GM23338 (cell line): ENCODE measurements at regions not wholly inside any gene's neighbourhood (a gene's known extent, or its start where the extent isn't known, plus 50 kb on each side); places are given as distances from the start of the nearest gene placed in this dataset.

Source experiments
- ATAC-seq: fragments of 200-7000 bp; cut with Tn5 transposase; 3 replicates; pipeline ENCODE4 v1.9.1; 2020
- DNase-seq: peaks from one replicate; pipeline ENCODE4 v3.0.0-alpha.2; 2015; ENCODE audit warnings: low spot score
- H2AFZ ChIP-seq: fragments of 200-600 bp; sonication (generic); 2 replicates; pipeline ENCODE4 v1.8.0; 2016; ENCODE audit warnings: antibody characterized with exemption, mild to moderate bottlenecking, moderate library complexity
- H3F3A ChIP-seq: fragments of 200-600 bp; sonication (generic); replicated peaks from 2 replicates; pipeline ENCODE4 v1.8.0; 2017; ENCODE audit warnings: antibody characterized with exemption, mixed run types, low read depth
- H3K27ac ChIP-seq: fragments of 200-600 bp; sonication (generic); 2 replicates; pipeline ENCODE4 v1.6.1; 2016; ENCODE audit warnings: low read depth
- H3K27me3 ChIP-seq: fragments of 200-600 bp; sonication (generic); 2 replicates; pipeline ENCODE4 v1.8.0; 2016; ENCODE audit warnings: mild to moderate bottlenecking, mixed run types, moderate library complexity; ENCODE audit not compliant: insufficient read depth
- H3K36me3 ChIP-seq: fragments of 200-600 bp; sonication (generic); 2 replicates; pipeline ENCODE4 v1.8.0; 2016; ENCODE audit warnings: mild to moderate bottlenecking; ENCODE audit not compliant: insufficient read depth
- H3K4me1 ChIP-seq: fragments of 200-600 bp; sonication (generic); 2 replicates; pipeline ENCODE4 v1.8.0; 2016; ENCODE audit warnings: mild to moderate bottlenecking, moderate library complexity; ENCODE audit not compliant: insufficient read depth
- H3K4me2 ChIP-seq: fragments of 200-600 bp; sonication (generic); 2 replicates; pipeline ENCODE4 v1.7.1; 2017; ENCODE audit warnings: mixed run types
- H3K4me3 ChIP-seq: fragments of 200-600 bp; sonication (generic); 2 replicates; pipeline ENCODE4 v1.6.1; 2016; ENCODE audit warnings: mixed run types
- H3K79me2 ChIP-seq: fragments of 200-600 bp; sonication (generic); replicated peaks from 2 replicates; pipeline ENCODE4 v1.8.0; 2017; ENCODE audit warnings: mild to moderate bottlenecking; ENCODE audit not compliant: insufficient read depth
- H3K9me2 ChIP-seq: fragments of 200-600 bp; sonication (generic); 2 replicates; pipeline ENCODE4 v1.8.0; 2017; ENCODE audit not compliant: insufficient read depth
- H4K20me1 ChIP-seq: fragments of 200-600 bp; sonication (generic); replicated peaks from 2 replicates; pipeline ENCODE4 v1.8.0; 2017; ENCODE audit warnings: mild to moderate bottlenecking; ENCODE audit not compliant: insufficient read depth
- H3K27ac Mint-ChIP-seq: 2 replicates; pipeline ENCODE4 v1.8.0; 2020; ENCODE audit warnings: inconsistent platforms, mild to moderate bottlenecking, moderate library complexity, mixed read lengths
- H3K27me3 Mint-ChIP-seq: 3 replicates; pipeline ENCODE4 v1.8.0; 2022; ENCODE audit warnings: low read depth, mild to moderate bottlenecking, moderate library complexity, mixed read lengths, inconsistent platforms; ENCODE audit not compliant: insufficient read depth, poor library complexity
- H3K36me3 Mint-ChIP-seq: 3 replicates; pipeline ENCODE4 v1.8.0; 2021; ENCODE audit warnings: low read depth, mild to moderate bottlenecking, inconsistent platforms, moderate library complexity, mixed read lengths
- H3K4me1 Mint-ChIP-seq: 3 replicates; pipeline ENCODE4 v1.8.0; 2020; ENCODE audit warnings: mild to moderate bottlenecking, inconsistent platforms, mixed read lengths
- H3K4me3 Mint-ChIP-seq: 3 replicates; pipeline ENCODE4 v1.8.0; 2021; ENCODE audit warnings: moderate library complexity, mild to moderate bottlenecking, inconsistent platforms, mixed read lengths
- H3K9me3 Mint-ChIP-seq: 3 replicates; pipeline ENCODE4 v1.8.0; 2020; ENCODE audit warnings: moderate library complexity, mild to moderate bottlenecking, inconsistent platforms, mixed read lengths
- CREB1 ChIP-seq: fragments of 250-450 bp; sonication (Bioruptor Pico); IDR thresholded peaks from 2 replicates; pipeline ENCODE4 v1.5.0; 2020; ENCODE audit warnings: low read depth, mild to moderate bottlenecking, moderate library complexity
- EZH2 ChIP-seq: fragments of 200-600 bp; sonication (generic); IDR thresholded peaks from one replicate; pipeline ENCODE4 v1.8.0; 2017; ENCODE audit warnings: antibody characterized with exemption, mild to moderate bottlenecking, low read depth; ENCODE audit not compliant: unreplicated experiment
- EZH2phosphoT487 ChIP-seq: fragments of 200-600 bp; sonication (generic); IDR thresholded peaks from one replicate; pipeline ENCODE4 v1.8.1; 2018; ENCODE audit warnings: antibody characterized with exemption; ENCODE audit not compliant: unreplicated experiment
- JUNB ChIP-seq: IDR thresholded peaks from one replicate; pipeline ENCODE4 v1.6.1; 2016; ENCODE audit warnings: antibody characterized with exemption; ENCODE audit not compliant: unreplicated experiment
- NANOG ChIP-seq: IDR thresholded peaks from 2 replicates; pipeline ENCODE4 v1.6.1; 2016; ENCODE audit warnings: antibody characterized with exemption, borderline replicate concordance
- POLR2AphosphoS5 ChIP-seq: IDR thresholded peaks from 2 replicates; pipeline ENCODE4 v1.6.1; 2016; ENCODE audit warnings: antibody characterized with exemption, low read depth
- STAT1 ChIP-seq: IDR thresholded peaks from one replicate; pipeline ENCODE4 v1.6.1; 2016; ENCODE audit warnings: antibody characterized with exemption; ENCODE audit not compliant: unreplicated experiment
- ZNF114 ChIP-seq: fragments of 250-450 bp; sonication (Bioruptor Pico); IDR thresholded peaks from 2 replicates; pipeline ENCODE4 v1.5.0; 2020; ENCODE audit warnings: mild to moderate bottlenecking, moderate library complexity
- ZNF331 ChIP-seq: fragments of 250-450 bp; sonication (Bioruptor Pico); IDR thresholded peaks from 2 replicates; pipeline ENCODE4 v1.5.0; 2020; ENCODE audit warnings: low read depth, mild to moderate bottlenecking, moderate library complexity
- TF ChIP-seq, protein P1 (sequence below): fragments of 250-450 bp; sonication (Bioruptor Pico); IDR thresholded peaks from 2 replicates; pipeline ENCODE4 v1.5.0; 2020; ENCODE audit warnings: mild to moderate bottlenecking, moderate library complexity
- TF ChIP-seq, protein P2 (sequence below), 2 experiments: fragments of 200-600 bp in 1 of 2; sonication (generic) in 1 of 2; conservative IDR thresholded peaks; 2 replicates each; pipeline versions ENCODE4 v1.5.1 to v1.6.1; 2016 to 2017; ENCODE audit warnings: antibody characterized with exemption in 2 of 2, low read depth in 2 of 2, mild to moderate bottlenecking in 2 of 2, moderate library complexity in 1 of 2
- TF ChIP-seq, protein P3 (sequence below): IDR thresholded peaks from 2 replicates; pipeline ENCODE4 v1.6.1; 2016; ENCODE audit warnings: antibody characterized with exemption
- TF ChIP-seq, protein P4 (sequence below): IDR thresholded peaks from one replicate; pipeline ENCODE4 v1.6.1; 2018; ENCODE audit warnings: antibody characterized with exemption; ENCODE audit not compliant: unreplicated experiment

DNA sequence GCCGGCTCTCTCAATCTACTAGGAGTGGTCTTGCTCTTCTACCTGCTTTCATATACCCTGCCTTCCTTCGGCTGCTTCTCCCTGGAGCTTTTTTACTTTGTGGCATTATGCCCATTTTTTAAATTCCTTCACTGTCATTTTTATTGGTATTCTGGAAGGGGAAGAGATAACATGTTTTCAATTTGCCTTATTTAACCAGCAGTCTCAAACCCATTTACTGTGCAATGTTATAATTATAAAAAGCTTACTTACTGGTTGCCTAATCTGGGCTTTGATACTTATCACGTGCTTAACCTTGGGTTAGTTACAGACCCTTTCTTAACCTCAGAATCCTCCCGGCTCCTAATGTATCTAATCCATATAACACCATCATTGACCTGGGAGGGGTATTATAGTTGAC lies 128.1 kb downstream of the SIPA1L2 start:
- Mint-ChIP-seq H3K27me3 (peaks cover 2% of the 10 kb centered on the region), H3K4me1 (peaks cover 29% of the 10 kb centered on the region), H3K36me3 (no peaks in the 10 kb centered on the region), H3K27ac (no peak overlapping the region), H3K4me3 (no peak overlapping the region), H3K9me3 (no peaks in the 10 kb centered on the region)
- Histone ChIP-seq H2AFZ (no peak overlapping the region), H3K36me3 (no peaks in the 10 kb centered on the region), H3K4me3 (no peak overlapping the region), H3K9me2 (peaks cover 9% of the 10 kb centered on the region; the same call in 1 of the 2 replicates), H3K27ac (no peak overlapping the region), H3F3A (no peaks in the 10 kb centered on the region), H3K4me1 (peaks cover 19% of the 10 kb centered on the region), H3K79me2 (0 out of 2 replicates have a peak, but pooled peaks cover 6% of the 10 kb centered on the region), H3K27me3 (no peaks in the 10 kb centered on the region), H3K4me2 (no peak overlapping the region), H4K20me1 (0 out of 2 replicates have a peak, but pooled peaks cover 8% of the 10 kb centered on the region)
- no peak for TF ChIP-seq CREB1 (CRISPR knock-in tag)
- no peak for TF ChIP-seq JUNB
- TF ChIP-seq, protein P1, sequence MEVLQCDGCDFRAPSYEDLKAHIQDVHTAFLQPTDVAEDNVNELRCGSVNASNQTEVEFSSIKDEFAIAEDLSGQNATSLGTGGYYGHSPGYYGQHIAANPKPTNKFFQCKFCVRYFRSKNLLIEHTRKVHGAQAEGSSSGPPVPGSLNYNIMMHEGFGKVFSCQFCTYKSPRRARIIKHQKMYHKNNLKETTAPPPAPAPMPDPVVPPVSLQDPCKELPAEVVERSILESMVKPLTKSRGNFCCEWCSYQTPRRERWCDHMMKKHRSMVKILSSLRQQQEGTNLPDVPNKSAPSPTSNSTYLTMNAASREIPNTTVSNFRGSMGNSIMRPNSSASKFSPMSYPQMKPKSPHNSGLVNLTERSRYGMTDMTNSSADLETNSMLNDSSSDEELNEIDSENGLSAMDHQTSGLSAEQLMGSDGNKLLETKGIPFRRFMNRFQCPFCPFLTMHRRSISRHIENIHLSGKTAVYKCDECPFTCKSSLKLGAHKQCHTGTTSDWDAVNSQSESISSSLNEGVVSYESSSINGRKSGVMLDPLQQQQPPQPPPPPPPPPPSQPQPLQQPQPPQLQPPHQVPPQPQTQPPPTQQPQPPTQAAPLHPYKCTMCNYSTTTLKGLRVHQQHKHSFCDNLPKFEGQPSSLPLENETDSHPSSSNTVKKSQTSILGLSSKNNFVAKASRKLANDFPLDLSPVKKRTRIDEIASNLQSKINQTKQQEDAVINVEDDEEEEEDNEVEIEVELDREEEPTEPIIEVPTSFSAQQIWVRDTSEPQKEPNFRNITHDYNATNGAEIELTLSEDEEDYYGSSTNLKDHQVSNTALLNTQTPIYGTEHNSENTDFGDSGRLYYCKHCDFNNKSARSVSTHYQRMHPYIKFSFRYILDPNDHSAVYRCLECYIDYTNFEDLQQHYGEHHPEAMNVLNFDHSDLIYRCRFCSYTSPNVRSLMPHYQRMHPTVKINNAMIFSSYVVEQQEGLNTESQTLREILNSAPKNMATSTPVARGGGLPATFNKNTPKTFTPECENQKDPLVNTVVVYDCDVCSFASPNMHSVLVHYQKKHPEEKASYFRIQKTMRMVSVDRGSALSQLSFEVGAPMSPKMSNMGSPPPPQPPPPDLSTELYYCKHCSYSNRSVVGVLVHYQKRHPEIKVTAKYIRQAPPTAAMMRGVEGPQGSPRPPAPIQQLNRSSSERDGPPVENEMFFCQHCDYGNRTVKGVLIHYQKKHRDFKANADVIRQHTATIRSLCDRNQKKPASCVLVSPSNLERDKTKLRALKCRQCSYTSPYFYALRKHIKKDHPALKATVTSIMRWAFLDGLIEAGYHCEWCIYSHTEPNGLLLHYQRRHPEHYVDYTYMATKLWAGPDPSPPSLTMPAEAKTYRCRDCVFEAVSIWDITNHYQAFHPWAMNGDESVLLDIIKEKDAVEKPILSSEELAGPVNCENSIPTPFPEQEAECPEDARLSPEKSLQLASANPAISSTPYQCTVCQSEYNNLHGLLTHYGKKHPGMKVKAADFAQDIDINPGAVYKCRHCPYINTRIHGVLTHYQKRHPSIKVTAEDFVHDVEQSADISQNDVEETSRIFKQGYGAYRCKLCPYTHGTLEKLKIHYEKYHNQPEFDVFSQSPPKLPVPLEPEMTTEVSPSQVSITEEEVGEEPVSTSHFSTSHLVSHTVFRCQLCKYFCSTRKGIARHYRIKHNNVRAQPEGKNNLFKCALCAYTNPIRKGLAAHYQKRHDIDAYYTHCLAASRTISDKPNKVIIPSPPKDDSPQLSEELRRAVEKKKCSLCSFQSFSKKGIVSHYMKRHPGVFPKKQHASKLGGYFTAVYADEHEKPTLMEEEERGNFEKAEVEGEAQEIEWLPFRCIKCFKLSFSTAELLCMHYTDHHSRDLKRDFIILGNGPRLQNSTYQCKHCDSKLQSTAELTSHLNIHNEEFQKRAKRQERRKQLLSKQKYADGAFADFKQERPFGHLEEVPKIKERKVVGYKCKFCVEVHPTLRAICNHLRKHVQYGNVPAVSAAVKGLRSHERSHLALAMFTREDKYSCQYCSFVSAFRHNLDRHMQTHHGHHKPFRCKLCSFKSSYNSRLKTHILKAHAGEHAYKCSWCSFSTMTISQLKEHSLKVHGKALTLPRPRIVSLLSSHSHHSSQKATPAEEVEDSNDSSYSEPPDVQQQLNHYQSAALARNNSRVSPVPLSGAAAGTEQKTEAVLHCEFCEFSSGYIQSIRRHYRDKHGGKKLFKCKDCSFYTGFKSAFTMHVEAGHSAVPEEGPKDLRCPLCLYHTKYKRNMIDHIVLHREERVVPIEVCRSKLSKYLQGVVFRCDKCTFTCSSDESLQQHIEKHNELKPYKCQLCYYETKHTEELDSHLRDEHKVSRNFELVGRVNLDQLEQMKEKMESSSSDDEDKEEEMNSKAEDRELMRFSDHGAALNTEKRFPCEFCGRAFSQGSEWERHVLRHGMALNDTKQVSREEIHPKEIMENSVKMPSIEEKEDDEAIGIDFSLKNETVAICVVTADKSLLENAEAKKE (CRISPR knock-in tag), result no peak
- TF ChIP-seq, protein P2, sequence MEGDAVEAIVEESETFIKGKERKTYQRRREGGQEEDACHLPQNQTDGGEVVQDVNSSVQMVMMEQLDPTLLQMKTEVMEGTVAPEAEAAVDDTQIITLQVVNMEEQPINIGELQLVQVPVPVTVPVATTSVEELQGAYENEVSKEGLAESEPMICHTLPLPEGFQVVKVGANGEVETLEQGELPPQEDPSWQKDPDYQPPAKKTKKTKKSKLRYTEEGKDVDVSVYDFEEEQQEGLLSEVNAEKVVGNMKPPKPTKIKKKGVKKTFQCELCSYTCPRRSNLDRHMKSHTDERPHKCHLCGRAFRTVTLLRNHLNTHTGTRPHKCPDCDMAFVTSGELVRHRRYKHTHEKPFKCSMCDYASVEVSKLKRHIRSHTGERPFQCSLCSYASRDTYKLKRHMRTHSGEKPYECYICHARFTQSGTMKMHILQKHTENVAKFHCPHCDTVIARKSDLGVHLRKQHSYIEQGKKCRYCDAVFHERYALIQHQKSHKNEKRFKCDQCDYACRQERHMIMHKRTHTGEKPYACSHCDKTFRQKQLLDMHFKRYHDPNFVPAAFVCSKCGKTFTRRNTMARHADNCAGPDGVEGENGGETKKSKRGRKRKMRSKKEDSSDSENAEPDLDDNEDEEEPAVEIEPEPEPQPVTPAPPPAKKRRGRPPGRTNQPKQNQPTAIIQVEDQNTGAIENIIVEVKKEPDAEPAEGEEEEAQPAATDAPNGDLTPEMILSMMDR (conservative IDR thresholded peaks at IDR 0.05; ENCODE audit: low read depth in 2 of 2), result no peak
- no peak for TF ChIP-seq EZH2phosphoT487
- TF ChIP-seq ZNF114, result no peak
- TF ChIP-seq POLR2AphosphoS5, result no peak
- TF ChIP-seq, protein P3, sequence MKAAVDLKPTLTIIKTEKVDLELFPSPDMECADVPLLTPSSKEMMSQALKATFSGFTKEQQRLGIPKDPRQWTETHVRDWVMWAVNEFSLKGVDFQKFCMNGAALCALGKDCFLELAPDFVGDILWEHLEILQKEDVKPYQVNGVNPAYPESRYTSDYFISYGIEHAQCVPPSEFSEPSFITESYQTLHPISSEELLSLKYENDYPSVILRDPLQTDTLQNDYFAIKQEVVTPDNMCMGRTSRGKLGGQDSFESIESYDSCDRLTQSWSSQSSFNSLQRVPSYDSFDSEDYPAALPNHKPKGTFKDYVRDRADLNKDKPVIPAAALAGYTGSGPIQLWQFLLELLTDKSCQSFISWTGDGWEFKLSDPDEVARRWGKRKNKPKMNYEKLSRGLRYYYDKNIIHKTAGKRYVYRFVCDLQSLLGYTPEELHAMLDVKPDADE, result no peak
- TF ChIP-seq, protein P4, sequence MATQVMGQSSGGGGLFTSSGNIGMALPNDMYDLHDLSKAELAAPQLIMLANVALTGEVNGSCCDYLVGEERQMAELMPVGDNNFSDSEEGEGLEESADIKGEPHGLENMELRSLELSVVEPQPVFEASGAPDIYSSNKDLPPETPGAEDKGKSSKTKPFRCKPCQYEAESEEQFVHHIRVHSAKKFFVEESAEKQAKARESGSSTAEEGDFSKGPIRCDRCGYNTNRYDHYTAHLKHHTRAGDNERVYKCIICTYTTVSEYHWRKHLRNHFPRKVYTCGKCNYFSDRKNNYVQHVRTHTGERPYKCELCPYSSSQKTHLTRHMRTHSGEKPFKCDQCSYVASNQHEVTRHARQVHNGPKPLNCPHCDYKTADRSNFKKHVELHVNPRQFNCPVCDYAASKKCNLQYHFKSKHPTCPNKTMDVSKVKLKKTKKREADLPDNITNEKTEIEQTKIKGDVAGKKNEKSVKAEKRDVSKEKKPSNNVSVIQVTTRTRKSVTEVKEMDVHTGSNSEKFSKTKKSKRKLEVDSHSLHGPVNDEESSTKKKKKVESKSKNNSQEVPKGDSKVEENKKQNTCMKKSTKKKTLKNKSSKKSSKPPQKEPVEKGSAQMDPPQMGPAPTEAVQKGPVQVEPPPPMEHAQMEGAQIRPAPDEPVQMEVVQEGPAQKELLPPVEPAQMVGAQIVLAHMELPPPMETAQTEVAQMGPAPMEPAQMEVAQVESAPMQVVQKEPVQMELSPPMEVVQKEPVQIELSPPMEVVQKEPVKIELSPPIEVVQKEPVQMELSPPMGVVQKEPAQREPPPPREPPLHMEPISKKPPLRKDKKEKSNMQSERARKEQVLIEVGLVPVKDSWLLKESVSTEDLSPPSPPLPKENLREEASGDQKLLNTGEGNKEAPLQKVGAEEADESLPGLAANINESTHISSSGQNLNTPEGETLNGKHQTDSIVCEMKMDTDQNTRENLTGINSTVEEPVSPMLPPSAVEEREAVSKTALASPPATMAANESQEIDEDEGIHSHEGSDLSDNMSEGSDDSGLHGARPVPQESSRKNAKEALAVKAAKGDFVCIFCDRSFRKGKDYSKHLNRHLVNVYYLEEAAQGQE, result no peak
- no peak for TF ChIP-seq STAT1
- no peak for TF ChIP-seq NANOG
- no peak for TF ChIP-seq ZNF331 (CRISPR knock-in tag)
- no peak for TF ChIP-seq EZH2
- no peak for ATAC-seq
- DNase-seq, result no peak
